ENCODE measurements at regions not wholly inside any gene's neighbourhood (a gene's known extent, or its start where the extent isn't known, plus 50 kb on each side); places are given as distances from the start of the nearest gene placed in this dataset.
"Not testable (repeated sequence)": the region's sequence is repeated elsewhere in the genome, so short reads cannot be mapped to it uniquely, and the experiment has no call there.

DNA sequence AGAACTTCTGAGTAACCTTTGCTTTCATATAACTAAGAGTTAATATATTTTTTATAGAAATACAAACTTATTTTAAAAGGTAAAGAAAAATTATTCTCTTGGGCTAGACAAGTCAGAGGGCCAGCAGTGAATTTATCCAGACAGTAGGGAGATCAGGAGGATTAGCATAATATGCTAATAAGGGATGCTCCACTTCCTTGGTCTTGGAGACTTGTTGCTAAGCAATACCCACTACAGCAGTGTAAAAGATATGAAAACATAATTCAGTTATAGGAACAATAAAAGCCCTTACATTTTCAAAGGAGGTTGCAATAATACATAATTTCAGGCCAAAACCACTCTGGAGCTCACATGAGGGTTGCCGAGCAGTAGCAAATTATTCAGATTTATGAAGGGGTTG lies 615.6 kb downstream of the KCNH5 start:
- DNase-seq = no peak

DNA sequence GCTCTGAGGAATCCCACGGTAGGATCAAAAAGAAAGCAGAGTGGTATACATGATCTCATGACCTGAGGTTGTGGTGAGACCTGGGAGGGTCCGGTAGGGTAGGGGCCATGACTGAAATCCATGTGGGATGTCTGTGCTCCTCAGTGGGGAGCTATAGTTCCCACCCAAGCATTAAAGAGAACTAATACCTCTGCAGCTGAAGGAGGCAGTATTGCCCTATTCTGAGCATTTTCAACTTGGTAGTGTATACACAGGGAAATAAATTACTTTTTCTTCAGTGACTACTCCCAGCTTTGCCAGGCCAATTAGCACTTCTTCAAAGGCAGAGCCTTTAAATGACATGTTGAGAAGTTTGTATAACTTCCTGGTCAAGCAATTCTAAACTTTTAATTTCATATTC lies 613.8 kb downstream of the KCNH5 start:
- DNase-seq = no peak

DNA sequence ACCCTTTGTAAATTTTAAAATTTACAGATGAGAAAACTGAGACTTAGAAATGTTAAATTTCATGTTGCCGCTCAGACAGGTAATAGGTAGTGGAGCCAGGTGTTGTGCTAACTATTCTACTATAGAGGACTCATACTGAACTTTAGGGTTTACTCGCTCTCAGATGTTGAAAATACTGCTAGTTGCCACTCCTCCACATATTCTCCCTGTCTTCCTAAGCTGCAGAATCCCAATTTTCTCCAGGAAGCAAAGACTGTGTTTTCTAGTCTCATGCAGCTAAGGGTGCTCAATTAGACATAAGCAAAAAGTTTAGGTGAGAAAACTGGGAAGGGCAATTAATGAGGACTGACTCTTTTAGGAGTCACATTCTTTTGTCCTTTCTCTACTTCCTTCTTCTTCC lies 612.3 kb downstream of the KCNH5 start:
- no peak for DNase-seq

DNA sequence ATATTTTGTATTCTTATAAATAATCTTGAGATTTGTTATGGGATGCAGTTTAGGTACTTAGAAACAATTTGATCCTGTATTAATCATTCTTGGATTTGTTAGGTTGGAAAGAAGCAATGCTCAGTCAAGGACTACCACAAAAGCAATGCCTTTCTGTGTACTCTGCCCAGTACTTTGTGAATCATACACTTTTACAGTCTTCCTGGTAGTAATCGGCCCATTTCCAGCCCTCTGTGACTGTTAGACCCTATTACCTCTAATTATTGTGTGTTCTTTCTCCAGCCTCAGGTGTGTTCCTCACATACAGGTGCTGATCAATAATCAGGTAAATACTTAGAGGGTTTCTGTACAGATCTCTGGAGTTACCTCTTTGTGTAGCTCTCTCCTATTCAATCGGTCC lies 609.0 kb downstream of the KCNH5 start:
- DNase-seq = no peak

DNA sequence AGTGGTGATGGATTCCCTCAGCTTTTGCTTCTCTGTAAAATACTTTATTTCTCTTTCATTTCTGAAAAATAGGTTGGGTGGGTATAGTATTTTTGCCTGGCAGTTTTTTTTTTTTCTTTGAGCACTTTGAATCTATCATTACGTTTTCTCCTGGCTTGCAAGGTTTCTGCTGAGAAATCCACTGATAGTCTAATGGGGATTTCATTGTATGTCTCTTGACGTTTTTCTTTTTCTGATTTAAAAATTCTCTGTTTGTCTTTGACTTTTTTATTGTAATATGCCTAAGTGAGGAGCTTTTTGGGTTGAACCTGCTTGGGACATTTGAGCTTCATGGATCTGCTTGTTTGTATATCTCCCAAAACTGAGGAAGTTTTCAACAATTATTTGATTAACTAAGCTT lies 606.0 kb downstream of the KCNH5 start:
- no peak for DNase-seq

DNA sequence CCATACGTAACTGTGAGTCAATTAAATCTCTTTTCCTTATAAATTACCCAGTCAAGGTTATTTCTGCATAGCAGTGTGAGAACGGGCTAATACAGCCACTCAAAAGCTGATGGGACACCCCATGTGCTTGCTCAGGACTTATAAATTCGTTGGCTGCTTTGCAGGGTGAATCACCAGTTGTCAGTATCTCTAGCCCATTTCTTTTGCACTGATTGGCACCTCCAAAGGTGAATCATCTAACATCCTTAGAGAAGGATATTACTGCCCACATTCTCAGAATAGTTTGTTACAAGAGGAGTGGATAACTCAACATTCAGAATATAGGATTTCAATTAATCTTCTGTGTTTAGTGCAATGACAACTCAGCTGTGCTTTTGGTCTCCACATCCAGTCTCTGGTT lies 601.5 kb downstream of the KCNH5 start:
- no peak for DNase-seq

DNA sequence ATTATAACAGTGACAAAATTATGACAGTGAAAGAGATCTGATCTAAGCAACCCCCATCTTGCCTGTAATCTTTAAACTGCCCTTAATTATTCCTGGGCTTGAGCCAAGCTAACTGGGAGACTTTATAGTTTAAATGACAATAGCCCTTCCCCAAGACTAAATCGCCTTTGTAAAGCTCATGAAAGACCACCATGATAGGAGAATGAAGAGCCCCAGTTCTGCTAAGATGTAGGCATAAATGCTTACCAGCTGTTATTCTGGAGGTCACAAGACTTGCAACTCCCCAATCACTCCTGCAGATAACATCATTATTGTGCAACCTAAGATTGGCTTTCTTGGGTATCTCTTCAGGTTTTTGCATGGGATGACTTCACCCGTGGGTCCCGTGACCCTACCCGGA lies 599.7 kb downstream of the KCNH5 start:
- DNase-seq = no peak

DNA sequence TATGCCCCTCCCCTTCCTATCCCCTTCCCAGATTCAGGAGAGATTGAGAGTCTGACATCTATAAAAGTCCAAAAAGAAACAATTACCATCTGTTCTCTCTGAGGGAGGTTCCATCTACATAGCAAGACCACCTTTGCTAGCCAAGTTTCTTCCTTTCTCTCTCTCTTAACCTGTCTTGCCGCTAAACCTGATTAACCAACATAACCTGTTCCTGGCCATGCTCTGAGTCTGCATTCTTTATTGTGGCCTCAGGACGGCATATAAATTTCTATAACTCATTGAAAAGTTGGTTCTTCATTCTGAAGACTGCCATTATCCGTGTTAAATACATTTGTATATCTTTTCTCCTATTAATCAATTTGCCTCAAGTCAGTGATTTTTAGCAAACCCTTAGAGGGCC lies 594.0 kb downstream of the KCNH5 start:
- no peak for DNase-seq

DNA sequence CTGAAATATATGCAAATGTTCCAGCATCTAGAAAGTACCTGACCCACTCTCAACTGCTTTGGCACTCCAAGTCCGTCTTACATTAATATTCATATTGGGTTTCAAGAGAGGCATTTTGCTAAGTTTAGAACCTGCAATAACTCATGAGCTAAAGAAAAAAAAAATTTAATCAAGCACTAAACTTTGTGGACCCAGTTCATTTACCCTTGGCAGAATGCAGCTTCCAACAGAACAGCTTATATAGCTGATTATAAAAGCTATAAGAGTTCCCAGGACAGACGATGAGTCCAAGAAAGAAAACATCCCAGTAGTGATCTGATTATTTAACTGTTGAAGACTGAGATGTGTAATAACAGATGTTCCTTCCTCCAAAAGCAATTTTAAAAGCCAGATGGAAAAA lies 592.0 kb downstream of the KCNH5 start:
- DNase-seq = no peak

DNA sequence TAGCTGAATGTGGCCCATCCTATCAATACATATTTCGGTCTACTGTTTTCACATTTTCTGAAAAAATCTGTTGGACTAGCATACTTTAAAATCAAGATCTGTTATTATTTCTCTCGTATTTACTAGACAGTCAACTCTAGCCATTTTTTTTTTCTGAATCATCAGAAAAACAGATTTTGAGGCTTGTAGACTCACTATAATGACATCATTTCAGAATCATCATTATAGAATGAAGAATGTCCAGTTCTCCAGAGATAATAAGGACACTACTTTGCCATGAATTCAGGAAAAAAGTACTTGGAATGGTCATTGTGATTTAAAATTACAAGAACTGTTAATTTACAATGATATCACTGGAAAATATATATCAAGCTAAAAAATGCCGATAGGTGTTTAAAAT lies 589.8 kb downstream of the KCNH5 start:
- DNase-seq = no peak

DNA sequence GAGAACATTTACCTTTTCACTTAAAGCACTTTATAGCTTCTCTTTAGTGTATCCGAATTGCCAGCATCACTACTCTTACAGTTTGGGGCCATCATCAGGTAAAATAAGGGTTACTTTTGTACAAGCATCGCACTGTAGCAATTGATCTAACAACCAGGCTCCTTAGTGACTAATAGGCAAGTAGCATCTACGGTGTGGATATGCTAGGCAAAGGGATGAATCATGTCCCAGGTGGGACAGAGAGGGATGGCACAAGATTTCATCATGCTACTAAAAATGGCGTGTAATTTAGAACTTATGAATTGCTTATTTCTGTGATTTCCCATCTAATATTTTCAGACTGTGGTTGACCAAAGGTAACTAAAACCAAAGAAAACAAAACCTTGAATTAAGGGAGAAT lies 582.3 kb downstream of the KCNH5 start:
- DNase-seq = no peak

DNA sequence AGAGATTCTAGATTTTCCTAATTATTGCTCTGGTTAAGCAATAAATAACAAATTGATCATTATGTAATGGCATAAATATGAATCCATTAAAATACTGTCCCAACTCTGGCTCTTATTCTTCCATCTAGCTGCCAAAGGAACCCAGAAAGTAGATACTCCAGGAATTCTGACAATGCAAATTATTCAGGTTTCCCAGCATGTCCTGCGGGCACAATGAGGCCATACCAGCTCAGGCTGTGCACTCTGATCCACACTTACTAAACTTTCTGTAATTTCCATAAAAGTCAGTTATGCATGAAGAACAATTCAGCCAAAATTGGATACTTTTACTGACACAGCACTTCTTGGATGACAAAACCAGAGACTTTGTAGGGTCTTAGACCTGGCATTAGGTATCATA lies 576.3 kb downstream of the KCNH5 start:
- no peak for DNase-seq

DNA sequence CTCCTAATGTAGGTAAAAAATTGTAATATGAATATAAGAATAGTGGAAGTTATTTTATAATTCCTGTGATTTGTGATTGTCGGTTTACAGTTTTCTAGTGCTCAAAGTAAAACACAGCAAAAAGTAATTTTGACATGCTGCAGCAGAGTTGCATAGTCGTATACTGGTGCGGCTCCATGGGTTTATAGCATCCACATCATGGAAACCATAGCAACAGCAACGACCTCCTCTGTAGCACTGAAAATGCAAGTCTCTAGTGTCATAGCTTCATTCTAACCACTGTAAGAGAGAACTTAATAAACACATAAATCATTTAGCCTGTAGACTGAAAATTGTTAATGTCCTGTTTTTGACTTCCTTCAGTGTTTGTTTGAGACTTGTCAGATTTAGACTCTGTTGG lies 574.3 kb downstream of the KCNH5 start:
- DNase-seq = no peak

DNA sequence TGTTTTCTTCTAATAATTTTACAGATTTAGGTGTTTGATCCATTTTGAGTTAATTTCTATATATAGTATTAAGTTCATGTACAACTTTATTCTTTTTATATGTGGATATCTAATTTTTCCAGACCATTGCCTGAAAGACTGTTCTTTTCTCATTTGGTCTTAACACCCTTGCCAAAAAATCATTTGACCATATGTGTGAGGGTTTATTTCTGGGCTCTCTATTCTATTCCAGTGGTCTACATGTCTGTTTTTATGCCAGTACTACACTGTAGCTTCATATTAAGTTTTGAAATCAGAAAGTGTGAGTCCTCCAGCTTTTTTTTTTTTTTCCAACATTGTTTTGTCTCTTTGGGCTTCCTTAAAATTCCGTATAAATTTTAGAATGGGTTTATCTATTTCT lies 554.1 kb downstream of the KCNH5 start:
- no peak for DNase-seq

DNA sequence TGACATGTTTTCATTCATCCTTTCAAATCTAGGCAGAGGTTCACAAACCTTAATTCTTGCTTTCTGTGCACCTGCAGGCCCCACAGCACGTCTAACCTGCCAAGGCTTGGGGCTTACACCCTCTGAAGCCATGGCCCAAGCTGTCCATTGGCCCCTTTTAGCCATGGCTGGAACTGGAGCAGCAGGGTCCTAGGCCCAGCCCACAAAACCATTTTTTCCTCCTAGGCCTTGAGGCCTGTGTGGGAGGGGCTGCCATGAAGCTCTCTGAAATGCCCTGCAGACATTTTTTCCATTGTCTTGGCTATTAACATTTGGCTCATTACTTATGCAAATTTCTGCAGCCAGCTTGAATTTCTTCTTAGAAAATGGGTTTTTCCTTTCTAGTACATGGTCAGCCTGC lies 547.5 kb downstream of the KCNH5 start:
- DNase-seq = no peak

DNA sequence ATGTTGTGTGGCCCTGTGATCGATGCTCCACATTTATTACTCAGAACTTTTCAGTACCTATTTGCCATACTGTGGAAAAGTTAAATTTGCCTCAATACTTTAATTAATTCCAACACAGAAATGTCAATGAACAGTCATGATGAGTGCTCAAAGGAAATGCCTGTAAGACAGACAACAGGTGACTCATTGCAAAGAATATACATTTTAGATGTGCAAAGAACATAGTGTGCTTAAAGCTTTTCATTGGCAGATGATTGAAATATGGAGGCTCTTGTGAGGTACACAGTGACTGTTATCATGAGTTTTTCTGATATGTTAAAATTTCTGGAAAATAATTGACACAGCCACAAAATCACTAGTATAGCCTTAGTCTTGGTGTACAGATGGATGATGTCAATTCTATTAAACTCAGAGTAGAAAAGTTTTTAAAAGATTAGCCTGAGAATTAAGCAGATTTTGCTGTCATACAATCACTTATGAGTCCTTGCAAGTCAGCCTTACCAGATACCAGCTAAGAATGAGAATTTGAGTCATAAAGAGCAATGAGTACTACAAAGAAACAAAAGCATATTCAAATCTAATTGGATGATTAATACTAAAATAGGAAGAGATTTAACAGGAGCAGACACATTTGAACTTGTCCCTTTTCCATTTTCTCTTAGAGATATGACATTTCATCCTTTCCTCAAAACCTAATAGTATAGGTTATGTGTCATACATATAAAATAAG lies 544.1 kb downstream of the KCNH5 start:
- DNase-seq = no peak

DNA sequence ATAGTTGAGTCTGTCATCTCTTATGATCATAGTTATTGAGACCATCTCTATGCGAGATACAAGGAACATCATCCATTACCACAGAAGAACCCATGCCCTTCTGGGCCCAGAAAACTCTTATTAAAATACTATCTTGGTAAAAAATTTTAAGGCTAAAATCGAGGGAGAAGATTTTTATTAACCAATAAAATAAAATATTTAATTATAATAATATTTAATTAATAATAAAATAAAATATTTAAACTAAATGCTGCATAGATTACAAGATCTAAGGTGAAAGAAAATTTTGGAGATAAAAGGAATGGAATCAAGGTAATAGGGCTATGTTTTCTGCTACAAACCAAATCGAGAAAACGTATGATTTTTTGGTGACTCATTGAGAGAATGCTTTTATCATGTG lies 540.2 kb downstream of the KCNH5 start:
- DNase-seq = no peak

DNA sequence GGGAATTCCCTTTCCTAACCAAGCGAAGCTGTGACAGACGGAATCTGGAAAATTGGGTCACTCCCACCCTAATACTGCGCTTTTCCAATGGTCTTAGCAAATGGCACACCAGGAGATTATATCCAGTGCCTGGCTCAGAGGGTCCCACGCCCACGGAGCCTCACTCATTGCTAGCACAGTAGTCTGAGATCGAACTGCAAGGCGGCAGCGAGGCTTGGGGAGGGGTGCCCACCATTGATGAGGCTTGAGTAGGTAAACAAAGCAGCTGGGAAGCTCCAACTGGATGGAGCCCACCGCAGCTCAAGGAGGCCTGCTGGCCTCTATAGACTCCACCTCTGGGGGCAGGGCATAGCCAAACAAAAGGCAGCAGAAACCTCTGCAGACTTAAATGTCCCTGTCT lies 523.9 kb downstream of the KCNH5 start:
- not testable (repeated sequence) for DNase-seq

DNA sequence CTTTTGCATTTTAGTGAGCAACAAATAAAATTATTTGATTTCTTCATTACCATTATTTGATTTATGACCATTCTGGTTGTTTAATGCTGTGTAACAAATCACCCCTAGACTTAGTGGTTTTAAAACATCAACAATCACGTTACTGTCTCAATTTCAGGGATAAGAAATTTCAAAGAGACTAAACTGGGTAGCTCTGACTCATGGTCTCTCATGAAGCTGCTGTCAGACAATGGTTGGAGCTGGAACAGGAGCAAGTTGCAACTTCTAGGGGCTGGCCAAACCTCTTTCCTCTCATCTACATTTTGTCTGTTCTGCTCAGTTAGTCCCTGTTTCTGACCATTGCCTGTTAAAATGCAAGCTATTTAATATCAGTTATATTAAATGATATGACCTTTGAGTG lies 517.0 kb downstream of the KCNH5 start:
- DNase-seq = no peak

DNA sequence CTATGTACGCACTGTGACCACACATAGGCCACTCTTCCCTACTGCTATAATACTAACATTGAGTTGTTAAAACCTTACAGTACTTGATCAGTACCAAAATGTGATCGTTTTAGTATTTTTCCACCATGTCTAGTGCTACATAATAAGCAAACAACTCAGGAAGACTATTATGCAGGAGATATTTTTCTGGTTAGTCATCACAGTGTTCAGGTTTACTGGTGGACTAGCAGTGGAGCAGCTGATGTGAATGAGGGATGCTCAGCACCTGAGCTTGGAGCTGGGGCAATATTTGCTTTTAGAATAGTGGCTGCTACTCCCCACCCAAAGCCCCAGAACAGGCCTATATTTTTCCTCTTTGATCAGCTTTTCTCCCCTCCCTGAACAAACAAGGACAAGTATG lies 513.1 kb downstream of the KCNH5 start:
- no peak for DNase-seq

DNA sequence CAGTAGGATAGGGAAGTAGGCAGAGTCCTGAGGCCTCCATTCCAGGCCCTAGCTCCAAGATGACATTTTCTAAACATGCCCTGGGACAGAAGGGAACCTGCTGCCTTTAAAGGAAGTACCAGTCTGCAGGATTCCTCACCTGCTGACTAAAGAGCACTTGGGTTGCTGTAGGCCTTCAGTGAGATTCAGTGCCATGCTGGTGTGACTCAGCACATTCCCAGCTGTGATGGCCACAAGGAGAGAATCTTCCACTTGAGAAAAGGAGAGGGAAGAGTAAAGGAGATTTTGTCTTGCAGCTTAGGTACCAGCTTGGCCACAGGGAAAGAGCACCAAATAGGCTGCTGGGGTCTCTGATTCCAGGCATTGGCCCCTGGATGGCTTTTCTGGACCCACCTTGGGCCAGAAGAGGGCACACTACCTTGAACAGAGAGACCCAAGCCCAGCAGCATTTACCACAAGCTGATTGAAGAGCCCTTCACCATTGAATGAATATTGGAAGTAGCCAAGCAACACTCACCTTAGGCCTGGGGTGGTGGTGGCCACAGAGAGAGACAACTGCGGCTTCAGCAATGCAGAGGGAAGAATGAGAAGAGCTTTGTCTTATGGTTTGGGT lies 498.3 kb downstream of the KCNH5 start:
- DNase-seq = no peak

DNA sequence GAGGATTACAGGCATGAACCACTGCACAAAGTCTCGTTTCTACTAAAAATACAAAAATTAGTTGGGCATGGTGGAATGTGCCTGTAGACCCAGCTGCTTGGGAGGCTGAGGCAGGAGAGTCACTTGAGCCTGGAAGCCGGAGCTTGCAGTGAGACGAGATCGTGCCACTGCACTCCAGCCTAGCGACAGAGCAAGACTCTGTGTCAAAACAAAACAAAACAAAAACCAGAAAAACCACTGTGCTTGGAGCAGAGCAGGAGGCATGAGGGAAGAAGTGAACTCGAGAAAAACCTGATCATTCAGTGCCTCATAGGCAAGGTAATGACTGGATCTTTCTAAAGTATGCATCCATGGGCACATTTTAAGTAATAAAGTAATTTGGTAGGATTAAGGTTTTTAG lies 487.8 kb downstream of the KCNH5 start:
- DNase-seq = no peak

DNA sequence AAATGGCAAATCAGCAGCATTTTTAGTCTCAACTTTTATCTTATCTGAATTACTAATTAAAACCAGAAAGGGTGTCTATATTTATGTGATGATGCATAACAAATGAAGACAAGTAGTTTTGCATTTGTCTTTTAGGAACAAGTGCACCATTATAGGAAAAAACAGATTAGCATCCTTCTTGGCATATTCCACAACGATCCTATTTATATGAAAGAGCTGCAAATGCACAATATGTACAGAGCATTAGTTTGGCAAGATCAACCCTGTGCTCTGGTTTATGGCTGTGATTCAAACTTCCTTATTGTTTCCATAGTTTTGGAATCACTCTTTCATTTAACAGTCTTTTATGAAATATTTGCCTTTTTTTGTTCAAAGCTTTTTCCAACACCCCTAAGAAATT lies 486.8 kb downstream of the KCNH5 start:
- DNase-seq = no peak

DNA sequence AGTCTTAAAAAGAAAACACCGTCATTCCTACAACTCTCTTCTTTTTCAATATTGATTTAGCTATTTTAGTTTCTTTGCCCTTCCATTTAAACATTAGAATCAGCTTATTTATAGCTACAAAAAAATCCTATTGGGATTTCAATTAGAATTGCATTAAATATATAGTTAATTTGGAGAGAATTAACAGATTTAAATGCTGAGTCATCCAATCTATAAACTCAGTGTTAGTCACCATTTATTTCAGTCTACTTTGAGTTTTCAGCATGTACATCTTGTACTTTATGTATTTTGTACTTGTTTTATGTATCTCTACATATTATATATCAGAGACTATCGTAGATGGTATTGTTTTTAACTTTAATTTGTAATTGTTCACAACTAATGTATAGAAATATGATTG lies 460.0 kb downstream of the KCNH5 start:
- DNase-seq = no peak

DNA sequence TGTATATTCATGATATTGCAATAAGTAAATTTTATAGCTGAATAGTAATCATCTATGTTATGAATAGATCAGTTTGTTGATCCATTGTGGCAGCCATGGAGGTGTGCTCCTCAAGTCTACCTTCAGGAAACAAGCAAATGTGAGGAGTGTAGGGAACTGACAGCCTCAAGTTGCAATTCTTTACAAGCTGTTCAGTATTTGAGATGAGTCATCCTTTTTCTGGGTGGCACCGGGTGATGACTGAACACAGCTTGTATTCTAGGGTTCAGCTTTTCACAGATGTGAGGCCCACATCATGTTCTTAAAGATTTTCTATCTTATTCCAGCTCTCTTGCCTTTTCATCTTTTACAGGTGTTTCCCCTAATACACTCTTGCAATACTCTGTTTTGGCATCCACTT lies 452.4 kb downstream of the KCNH5 start:
- DNase-seq = no peak
